TTC549 (cell line): ENCODE measurements at regions not wholly inside any gene's neighbourhood (a gene's known extent, or its start where the extent isn't known, plus 50 kb on each side); places are given as distances from the start of the nearest gene placed in this dataset.
"Not testable (repeated sequence)": the region's sequence is repeated elsewhere in the genome, so short reads cannot be mapped to it uniquely, and the experiment has no call there.

ENCODE experiments used
- FAIRE-seq: peaks from 2 replicates; lab custom pipeline; 2012; peaks lifted over from hg19 to GRCh38; lab: Jason Lieb, UNC

DNA sequence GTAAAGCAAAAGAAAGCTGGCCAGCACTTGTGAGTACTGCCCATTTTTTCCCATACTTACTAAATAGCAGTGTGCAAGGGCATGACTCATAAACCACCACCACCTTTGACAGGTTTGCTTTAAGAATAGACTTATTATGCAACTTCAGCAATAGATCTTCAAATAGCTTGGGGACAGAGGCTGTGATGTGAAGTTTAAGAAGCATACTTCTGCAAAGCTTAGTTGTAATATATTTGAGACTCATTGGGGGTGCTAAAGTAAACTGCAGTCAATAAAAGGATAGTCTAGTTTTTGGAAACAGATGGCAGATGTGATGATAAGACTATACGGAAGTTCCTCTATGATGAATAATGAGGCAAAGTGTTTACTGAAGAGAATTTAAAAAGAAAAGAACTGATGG, 210.0 kb downstream of the PLA2G4A start:
- no peak for FAIRE-seq

DNA sequence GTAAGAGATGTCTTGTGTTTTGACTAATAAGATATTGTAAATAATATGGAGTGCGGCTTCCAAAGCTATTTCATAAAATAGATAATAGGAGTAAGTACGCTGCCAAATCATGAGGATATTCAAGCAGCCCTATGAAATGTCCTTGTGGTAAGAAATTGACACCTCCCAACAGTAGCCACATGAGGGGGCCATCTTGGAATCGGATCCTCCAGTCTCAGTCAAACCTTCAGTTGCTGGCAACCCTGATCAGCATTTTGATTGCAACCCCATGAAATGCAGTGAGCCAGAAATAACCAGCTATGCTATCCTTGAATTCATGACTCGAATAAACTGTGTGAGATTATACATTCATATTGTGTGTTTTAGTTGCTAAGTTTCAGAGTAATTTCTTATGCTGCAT, 212.4 kb downstream of the PLA2G4A start:
- no peak for FAIRE-seq

DNA sequence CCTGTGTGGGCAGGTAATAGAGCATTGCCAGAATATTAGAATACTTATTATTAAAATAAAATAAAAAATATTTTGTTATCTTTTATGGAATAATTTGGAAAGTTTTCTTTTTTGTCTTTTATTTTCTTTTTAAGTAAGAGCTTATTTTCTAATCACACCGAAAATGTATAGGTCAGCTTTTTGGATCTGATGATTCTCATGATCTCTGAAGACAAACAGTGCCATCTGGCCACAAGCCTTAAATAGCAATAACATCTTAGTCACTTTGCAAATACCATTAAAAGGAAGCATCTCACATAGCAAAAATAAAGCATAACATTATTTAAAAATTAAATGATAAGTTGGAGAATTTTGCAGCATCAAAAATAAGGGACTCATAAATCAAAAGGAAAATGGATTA, 213.8 kb downstream of the PLA2G4A start:
- peak; percentile 90 for FAIRE-seq

DNA sequence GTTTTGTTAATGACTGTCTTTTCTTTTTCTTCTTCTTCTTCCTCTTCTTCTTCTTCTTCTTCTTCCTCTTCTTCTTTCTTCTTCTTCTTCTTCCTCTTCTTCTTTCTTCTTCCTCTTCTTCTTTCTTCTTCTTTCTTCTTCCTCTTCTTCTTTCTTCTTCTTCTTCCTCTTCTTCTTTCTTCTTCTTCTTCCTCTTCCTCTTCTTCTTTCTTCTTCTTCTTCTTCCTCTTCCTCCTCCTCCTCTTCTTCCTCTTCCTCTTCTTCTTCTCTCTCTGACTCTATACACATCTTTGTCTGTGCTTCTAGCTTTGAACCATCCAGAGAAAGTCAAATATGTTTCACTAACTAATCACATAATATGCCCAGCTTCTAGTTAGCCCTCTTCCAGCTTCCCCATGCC, 214.7 kb downstream of the PLA2G4A start:
- peak; percentile 17 for FAIRE-seq

DNA sequence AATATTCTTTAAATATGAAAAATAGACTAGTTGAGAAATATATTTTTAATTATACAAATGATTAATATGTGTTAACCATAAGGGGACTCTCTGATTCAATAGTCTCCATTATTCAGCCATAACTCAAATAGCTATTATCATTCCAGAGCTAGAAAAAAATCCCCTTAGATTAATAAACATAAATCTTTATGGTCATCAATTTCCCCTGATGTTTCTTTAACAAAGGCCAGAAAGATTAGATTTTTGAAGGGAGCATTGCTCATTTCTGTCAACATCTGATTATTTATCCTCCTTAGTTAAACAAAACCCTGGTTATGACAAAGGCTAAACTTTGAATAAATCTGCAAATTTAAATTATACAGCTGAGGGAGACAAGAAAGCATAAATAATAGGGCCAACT, 215.7 kb downstream of the PLA2G4A start:
- FAIRE-seq = peak; percentile 73

DNA sequence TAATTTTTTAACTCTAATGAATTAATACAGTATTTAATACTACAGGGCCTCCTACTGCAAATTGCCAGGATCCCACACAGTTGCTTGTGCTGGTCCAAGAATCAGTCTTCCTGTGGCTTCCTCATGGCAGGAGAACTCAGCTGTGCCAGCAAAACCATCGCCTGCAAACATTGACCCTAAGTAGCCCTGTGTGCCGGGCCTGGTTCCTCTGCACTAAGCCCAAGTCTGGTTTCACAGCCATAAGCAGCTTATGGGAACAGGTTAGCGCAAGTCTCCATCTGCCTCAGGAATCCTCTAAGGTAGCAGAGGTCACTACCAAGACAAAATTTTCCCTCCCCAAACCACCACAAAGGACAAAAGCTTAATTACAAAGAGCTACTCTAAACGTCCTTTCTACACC, 216.6 kb downstream of the PLA2G4A start:
- no peak for FAIRE-seq

DNA sequence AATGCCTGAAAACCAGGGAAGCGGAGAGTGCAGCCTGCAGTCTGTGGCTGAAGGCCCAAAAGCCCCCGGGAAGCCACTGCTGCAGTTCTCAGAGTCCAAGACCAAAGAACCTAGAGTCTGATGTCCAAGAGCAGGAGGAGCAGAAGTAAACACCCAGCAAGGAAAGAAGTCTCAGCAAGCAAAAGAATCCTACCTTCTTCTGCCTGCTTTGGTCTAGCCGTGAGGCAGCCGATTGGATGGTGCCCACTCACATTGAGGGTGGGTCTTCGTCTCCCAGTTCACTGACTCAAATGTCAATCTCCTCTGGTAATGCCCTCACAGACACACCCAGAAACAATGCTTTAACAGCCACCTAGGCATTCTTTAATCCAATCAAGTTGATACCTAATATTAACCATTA, 217.5 kb downstream of the PLA2G4A start:
- no peak for FAIRE-seq

DNA sequence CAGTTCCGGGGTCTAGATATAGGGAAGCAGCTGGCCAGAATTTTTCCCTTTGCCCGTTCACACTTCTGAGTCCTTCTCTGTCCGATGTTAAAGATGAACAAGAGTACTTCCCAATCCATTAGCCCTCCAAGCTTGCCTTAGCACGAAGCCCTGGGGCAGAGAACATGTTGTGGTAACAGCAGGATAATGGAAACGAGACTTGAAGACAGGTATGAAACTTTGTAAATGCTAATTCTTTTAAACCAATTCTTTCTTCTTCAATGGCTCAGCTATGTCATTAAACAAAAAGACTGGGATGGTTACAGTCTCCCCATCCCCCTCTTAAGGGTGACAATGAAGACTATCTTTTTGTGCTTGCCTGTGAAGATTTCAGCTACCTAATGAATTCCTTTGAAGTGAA, 218.5 kb downstream of the PLA2G4A start:
- no peak for FAIRE-seq

DNA sequence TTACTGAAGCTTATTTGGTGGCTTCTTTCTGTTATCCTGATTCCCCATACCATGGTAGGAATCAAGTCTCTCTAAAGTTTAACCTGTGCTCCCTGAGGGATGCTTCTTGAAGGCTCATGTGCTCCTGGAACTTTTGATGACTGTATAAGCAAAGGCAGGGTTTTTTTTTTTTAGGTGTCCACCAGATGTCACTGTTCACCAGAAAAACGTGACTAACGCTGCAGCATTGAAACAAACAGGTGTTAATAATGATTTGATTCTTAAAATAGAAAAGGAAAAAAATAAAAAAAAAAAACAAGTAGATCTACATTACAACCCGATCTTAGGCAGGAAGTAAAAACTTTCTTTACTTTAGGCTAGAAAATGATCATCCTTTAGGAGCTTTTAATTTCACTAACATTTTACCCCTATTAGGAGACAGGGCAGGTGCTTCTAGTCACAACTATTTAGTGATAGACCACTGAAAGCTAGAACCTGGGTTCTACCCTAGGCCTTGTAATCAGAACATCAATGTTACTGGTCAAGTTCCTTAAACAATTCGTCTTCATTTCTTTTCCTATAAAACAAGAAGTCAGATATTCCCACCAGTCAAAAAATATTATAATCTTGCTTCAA, 223.0 kb downstream of the PLA2G4A start:
- FAIRE-seq = peak; percentile 98

DNA sequence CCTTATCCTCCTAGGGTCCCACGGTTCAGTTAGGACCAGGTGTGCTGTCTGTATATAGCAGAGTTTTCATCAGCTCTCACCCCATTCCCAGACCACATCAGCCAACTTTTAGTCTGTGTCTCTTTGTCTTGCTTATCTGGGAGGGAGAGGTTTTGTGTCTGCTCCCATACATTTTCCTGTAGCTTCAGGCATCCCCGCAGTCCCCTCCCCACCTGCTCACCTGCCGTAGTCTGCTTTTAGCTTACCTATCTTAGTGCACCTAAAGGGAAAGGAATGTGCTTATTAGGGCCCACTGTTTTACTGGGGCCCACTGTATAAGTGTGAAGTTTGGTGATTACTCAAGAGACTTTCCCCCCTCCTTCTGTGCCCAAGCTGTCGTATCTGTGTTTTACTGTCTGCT, 225.1 kb downstream of the PLA2G4A start:
- no peak for FAIRE-seq

DNA sequence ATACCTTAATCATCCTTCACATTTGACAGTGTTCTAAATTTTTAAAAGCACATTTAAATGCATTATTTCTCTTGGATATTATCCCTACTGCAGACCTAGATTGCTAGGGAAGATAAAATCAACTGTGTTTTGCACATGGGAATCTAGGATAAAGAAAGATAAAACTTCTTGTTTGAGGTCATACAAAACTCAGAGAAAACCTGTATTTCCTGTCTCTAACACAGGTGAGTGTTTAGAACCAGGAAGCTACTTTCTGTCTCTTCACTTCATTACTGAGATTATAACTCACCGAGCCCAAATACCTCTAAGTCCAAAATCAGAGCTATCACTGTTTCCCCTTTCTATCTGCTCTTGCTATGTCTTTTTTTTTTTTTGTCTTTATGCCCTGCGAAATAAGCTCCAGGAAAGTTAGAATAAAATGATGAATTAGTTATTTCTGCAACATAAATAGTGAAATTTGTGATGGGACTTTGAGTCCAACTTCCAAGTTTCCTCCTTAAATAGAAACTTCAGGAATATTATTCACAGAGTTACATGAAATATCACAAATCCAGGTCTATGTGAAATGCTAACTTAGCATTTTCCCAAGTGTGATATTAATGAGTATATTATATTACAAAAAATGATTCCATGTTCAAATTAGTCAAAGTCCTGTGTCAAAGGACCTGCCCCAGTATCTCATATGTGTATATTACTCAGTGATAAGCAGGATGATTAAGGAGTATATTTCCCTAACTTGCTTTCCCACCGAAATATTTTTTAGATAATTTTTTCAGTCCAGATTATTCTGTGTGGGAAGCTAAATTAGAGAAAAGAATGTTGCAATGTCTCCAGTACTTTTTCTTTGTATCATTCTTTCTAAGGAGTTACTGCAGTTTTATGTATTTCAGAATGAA, 226.4 kb downstream of the PLA2G4A start:
- peak; percentile 15 for FAIRE-seq

DNA sequence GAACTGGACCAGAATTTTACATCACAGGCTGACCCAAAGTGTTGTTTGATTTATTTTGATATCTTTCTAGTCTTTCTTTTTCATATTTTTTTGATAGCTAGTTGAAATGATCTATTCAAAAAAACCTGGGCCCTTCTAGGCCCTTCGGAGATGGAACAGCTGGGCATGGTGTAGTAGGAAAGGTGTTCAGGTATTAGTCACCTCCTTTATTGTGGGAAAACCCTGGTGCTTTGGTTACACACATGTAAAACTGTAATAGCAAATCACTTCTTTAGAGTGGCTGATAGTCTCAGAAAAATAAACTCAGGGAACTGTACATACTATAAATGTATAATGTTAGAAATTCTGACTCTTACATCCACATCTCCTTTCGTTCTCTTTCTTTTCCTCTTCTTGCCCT, 234.5 kb downstream of the PLA2G4A start:
- no peak for FAIRE-seq

DNA sequence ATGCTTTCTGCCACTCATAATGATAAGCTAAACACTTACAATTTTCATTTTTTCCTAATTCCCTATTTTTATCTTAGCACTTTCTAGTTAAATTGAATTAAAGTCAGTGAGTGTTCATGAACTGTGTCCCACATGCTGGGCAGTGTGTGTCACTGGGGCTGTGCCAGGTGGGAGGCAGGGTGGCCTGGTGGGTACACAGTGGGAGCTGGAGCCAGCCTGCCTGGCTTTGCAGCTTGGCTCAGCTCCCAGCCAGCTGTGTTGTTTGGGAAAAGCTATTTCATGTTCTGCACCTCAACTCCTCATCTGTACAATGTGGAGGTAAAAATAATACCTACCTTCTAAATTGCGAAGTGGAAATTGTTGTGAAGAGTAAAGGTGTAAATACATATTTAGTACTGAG, 238.4 kb downstream of the PLA2G4A start:
- FAIRE-seq = no peak

DNA sequence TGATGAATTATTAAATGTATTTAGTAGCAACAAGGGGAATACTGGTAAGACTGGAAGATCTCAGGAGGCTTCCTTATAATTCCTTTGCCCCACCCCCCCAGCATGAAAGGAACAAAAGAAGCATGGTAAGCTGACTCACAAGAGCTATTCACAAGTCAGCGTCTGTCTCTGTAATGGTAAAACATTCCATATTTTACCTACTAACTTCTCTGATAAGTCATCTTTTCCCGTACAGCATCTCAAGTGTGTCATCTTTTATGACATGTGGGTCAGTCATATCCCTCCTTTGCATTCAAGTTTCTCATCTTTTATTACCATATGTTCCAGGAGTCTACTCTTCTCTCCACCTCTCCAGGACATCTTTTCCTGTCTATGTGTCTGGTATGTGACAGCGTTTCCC, 241.3 kb downstream of the PLA2G4A start:
- no peak for FAIRE-seq

DNA sequence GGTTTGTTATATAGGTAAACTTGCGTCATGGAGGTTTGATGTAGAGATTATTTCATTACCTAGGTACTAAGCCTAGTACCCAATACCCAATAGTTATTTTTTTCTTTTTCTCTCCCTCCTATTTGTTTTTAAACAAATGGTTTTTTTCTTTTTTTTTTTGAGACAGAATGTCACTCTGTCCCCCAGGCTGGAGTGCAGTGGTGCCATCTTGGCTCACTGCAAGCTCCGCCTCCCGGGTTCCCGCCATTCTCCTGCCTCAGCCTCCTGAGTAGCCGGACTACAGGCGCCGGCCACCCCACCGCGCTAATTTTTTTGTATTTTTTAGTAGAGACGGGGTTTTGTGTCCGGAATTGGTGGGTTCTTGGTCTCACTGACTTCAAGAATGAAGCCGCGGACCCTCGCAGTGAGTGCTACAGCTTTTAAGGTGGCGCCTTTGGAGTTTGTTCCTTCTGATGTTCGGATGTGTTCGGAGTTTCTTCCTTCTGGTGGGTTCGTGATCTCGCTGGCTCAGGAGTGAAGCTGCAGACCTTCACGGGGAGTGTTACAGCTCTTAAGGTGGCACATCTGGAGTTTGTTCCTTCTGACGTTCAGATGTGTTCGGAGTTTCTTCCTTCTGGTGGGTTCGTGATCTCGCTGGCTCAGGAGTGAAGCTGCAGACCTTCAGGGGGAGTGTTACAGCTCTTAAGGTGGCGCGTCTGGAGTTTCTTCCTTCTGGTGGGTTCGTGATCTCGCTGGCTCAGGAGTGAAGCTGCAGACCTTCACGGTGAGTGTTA, 243.7 kb downstream of the PLA2G4A start:
- not testable (repeated sequence) for FAIRE-seq

DNA sequence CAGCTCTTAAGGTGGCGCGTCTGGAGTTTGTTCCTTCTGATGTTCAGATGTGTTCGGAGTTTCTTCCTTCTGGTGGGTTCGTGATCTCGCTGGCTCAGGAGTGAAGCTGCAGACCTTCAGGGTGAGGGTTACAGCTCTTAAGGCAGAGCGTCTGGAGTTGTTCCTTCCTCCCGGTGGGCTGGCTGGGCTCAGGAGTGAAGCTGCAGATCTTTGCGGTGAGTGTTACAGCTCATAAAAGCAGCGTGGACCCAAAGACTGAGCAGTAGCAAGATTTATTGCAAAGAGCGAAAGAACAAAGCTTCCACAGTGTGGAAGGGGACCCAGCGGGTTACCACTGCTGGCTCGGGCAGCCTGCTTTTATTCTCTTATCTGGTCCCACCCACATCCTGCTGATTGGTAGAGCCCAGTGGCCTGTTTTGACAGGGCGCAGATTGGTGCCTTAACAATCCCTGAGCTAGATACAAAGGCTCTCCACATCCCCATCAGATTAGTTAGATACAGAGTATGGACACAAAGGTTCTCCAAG, 244.3 kb downstream of the PLA2G4A start:
- FAIRE-seq = not testable (repeated sequence)

DNA sequence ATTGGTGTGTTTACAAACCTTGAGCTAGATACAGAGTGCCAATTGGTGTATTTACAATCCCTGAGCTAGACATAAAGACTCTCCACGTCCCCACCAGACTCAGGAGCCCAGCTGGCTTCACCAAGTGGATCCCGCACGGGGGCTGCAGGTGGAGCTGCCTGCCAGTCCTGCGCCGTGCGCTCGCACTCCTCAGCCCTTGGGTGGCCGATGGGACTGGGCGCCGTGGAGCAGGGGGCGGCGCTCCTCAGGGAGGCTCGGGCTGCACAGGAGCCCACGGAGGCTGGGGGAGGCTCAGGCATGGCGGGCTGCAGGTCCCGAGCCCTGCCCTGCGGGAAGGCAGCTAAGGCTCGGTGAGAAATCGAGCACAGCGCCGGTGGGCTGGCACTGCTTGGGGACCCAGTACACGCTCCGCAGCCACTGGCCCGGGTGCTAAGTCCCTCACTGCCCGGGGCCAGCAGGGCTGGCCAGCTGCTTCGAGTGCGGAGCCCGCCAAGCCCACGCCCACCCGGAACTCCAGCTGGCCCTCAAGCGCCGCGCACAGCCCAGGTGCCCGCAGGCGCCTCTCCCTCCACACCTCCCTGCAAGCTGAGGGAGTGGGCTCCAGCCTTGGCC, 245.0 kb downstream of the PLA2G4A start:
- FAIRE-seq = not testable (repeated sequence)

DNA sequence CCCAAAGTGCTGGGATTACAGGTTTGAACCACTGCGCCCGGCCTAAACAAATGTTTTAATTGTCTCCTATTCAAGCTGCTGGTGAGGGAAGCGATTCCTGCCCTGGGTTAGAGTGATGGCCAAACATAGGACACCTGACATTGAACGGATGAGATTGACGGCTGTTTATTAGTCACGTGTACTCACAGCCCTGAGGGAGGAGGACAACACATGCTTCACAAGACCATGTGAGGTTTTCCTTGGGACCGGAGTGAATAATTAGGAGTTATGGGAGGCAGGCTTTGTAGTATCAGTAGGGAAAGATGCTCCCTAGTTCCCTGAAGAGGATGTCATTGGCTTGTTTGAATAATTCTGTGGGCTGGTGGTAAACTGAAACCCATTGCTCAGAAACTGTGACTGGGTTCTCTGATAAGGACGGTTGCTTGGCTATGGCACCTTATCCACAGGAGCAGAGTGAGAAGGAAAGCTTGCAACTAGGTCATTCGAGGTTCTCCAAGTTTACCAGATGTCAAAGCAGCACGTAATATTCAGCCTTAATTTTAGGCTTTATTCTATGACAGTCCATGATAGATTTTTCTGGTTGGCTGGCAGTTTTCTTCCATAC, 245.8 kb downstream of the PLA2G4A start:
- FAIRE-seq = no peak

DNA sequence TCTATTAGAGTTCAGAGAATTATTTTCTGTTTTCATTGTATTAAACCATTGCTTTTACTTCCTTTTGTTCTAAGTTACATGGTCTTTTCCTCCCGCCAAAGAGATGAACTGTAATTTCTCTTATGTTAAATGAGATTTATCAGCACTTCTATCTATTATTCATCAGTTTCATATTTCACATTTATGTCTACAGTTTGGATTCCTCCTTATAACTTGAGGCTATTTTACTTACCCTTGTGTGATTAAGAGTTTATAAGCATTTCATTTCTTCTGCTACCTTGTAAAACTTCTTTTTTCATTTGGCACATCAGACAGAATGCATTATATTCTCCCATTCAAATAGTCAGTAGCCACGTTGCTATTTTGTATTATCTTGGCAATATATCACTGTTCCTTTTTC, 248.2 kb downstream of the PLA2G4A start:
- peak; percentile 45 for FAIRE-seq

DNA sequence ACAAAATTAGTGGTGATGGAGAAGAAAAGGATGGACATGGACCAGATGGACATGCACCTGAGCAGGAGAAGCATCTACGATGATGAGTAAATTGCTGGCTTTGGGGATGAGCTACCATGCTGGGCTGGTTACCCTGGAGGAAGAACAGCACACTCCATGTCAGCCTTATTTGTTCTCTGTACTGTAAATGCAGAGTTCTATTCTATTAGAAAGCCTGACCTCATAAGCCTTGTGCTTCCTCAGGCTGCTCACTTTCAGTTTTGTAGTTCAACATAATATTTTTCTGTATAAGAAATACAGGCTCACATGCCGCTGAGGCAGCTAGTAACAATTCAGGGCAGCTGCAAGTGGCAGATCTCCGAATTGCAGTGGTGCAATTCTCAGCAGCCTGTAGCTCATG, 249.6 kb downstream of the PLA2G4A start:
- no peak for FAIRE-seq

DNA sequence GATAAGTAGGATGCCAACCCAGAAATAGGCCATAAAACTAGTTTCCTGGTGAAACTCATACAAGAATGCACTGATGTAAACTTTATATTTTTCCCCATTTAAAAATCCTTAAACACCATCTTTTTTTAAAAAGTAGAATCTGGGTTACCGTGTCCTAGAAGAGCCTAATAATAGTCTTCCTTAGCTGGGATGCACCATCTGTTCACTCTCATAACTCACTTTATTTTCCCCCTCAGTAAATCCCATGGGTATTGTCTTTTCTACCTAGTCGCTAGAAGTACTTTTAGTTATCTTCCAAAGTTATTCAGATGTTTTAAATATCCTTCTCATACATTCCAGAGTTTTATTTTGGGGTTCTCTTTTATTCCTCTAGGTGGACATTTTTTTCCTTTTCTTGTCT, 250.2 kb downstream of the PLA2G4A start:
- FAIRE-seq = no peak

DNA sequence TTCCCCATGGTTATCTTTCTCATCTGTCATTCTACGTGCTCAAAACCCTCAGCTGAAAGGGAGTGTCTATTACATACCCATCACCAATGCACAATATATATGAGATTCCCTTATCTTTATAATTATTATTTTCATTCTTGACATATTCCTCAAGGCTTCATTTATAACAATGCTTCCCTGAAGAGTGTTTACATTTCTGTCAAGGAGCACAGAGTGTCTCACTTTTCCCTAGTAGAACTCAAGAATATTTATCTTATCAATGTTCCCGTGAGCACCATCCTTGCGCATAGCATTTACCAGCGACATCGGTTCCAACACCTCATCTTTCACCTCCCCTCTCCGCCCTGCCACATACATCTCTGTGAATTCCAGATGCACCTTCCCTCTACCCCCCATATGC, 250.6 kb downstream of the PLA2G4A start:
- FAIRE-seq = no peak
